Activated CD4-positive, alpha-beta T cell treated with anti-CD3 and anti-CD28 coated beads for 48 hours (primary cell): ENCODE measurements at regions not wholly inside any gene's neighbourhood (a gene's known extent, or its start where the extent isn't known, plus 50 kb on each side); places are given as distances from the start of the nearest gene placed in this dataset.
A peak's percentile ranks its signal among the peaks of the same experiment; 100 is the strongest.
"Not testable (repeated sequence)": the region's sequence is repeated elsewhere in the genome, so short reads cannot be mapped to it uniquely, and the experiment has no call there.

Experiments
- DNase-seq: peaks from one replicate; pipeline ENCODE4 v3.0.0-alpha.2; 2020

- DNase-seq, result not testable (repeated sequence)
Observed at GRCh38 chr1:228611707-228612106, 123.6 kb upstream of the RHOU start.

GRCh38 chr1:228622002-228622716 is 113.1 kb upstream of the RHOU start:
- not testable (repeated sequence) for DNase-seq

- not testable (repeated sequence) for DNase-seq
Observed at GRCh38 chr1:228626481-228626880, 108.8 kb upstream of the RHOU start.

GRCh38 chr1:228632858-228633257 is 102.4 kb upstream of the RHOU start:
- not testable (repeated sequence) for DNase-seq

- peak; percentile 64 for DNase-seq
Observed at GRCh38 chr1:228635304-228635703, 100.0 kb upstream of the RHOU start.

GRCh38 chr1:228637529-228637928 is 97.8 kb upstream of the RHOU start:
- not testable (repeated sequence) for DNase-seq

GRCh38 chr1:228646717-228647522 is 88.4 kb upstream of the RHOU start:
- DNase-seq, result peak; percentile 31

GRCh38 chr1:228647523-228648444 is 87.5 kb upstream of the RHOU start:
- DNase-seq, result peak; percentile 30

- DNase-seq, result no peak
Observed at GRCh38 chr1:228648647-228649383, 86.5 kb upstream of the RHOU start.

GRCh38 chr1:228650141-228650540 is 85.1 kb upstream of the RHOU start:
- DNase-seq, result peak; percentile 46

GRCh38 chr1:228650946-228651345 is 84.3 kb upstream of the RHOU start:
- DNase-seq, result no peak

- DNase-seq, result no peak
Observed at GRCh38 chr1:228652116-228652515, 83.2 kb upstream of the RHOU start.

GRCh38 chr1:228653057-228653456 is 82.2 kb upstream of the RHOU start:
- not testable (repeated sequence) for DNase-seq

- no peak for DNase-seq
Observed at GRCh38 chr1:228653748-228654147, 81.5 kb upstream of the RHOU start.

- no peak for DNase-seq
Observed at GRCh38 chr1:228655796-228656394, 79.4 kb upstream of the RHOU start.

GRCh38 chr1:228662007-228662689 is 73.1 kb upstream of the RHOU start:
- DNase-seq, result not testable (repeated sequence)

- peak; percentile 85 for DNase-seq
Observed at GRCh38 chr1:228664399-228664914, 70.8 kb upstream of the RHOU start.

GRCh38 chr1:228666686-228667623 is 68.3 kb upstream of the RHOU start:
- no peak for DNase-seq

GRCh38 chr1:228668553-228669241 is 66.6 kb upstream of the RHOU start:
- no peak for DNase-seq
